ENCODE measurements at regions not wholly inside any gene's neighbourhood (a gene's known extent, or its start where the extent isn't known, plus 50 kb on each side); places are given as distances from the start of the nearest gene placed in this dataset.
"Not testable (repeated sequence)": the region's sequence is repeated elsewhere in the genome, so short reads cannot be mapped to it uniquely, and the experiment has no call there.

GRCh38 chr12:23221926-23222325 lies 597.0 kb downstream of the ETNK1 start:
- ChIA-PET POLR2A (no interaction called here), CTCF (no interaction called here)
- ATAC-seq (no peak), DNase-seq (no peak)
- Mint-ChIP-seq H3K36me3 (ENCODE audit: low read depth) (no peaks in the 10 kb centered on the region), H3K4me3 (no peak overlapping the region), H3K27me3 (ENCODE audit: low read depth) (no peaks in the 10 kb centered on the region), H3K9me3 (ENCODE audit: insufficient read depth) (no peaks in the 10 kb centered on the region), H3K4me1 (ENCODE audit: low read depth) (no peaks in the 10 kb centered on the region), H3K27ac (no peak overlapping the region)

- no peaks in the 10 kb centered on the region for H3K36me3 Mint-ChIP-seq (ENCODE audit: low read depth)
- no peak overlapping the region for H3K27ac Mint-ChIP-seq
- ChIA-PET CTCF (no interaction called here), POLR2A (no interaction called here)
- no peaks in the 10 kb centered on the region for H3K9me3 Mint-ChIP-seq (ENCODE audit: insufficient read depth)
- no peak for DNase-seq
- no peak for ATAC-seq
- no peaks in the 10 kb centered on the region for H3K4me1 Mint-ChIP-seq (ENCODE audit: low read depth)
- no peaks in the 10 kb centered on the region for H3K27me3 Mint-ChIP-seq (ENCODE audit: low read depth)
- H3K4me3 Mint-ChIP-seq: no peak overlapping the region
Observed at GRCh38 chr12:23222801-23223200, 597.8 kb downstream of the ETNK1 start.

GRCh38 chr12:23228101-23228500 lies 603.1 kb downstream of the ETNK1 start:
- ChIA-PET POLR2A (no interaction called here), CTCF (no interaction called here)
- Mint-ChIP-seq H3K27me3 (ENCODE audit: low read depth) (no peaks in the 10 kb centered on the region), H3K4me3 (no peak overlapping the region), H3K36me3 (ENCODE audit: low read depth) (no peaks in the 10 kb centered on the region), H3K9me3 (ENCODE audit: insufficient read depth) (no peaks in the 10 kb centered on the region), H3K27ac (no peak overlapping the region), H3K4me1 (ENCODE audit: low read depth) (no peaks in the 10 kb centered on the region)
- DNase-seq (no peak), ATAC-seq (no peak)

GRCh38 chr12:23230899-23231298 lies 605.9 kb downstream of the ETNK1 start:
- no peaks in the 10 kb centered on the region for H3K36me3 Mint-ChIP-seq (ENCODE audit: low read depth)
- POLR2A ChIA-PET: no interaction called here
- H3K4me1 Mint-ChIP-seq (ENCODE audit: low read depth): no peaks in the 10 kb centered on the region
- no peaks in the 10 kb centered on the region for H3K27me3 Mint-ChIP-seq (ENCODE audit: low read depth)
- ATAC-seq (no peak), DNase-seq (no peak)
- H3K27ac Mint-ChIP-seq: no peak overlapping the region
- H3K4me3 Mint-ChIP-seq: no peak overlapping the region
- CTCF ChIA-PET: no interaction called here
- H3K9me3 Mint-ChIP-seq (ENCODE audit: insufficient read depth): no peaks in the 10 kb centered on the region

GRCh38 chr12:23236066-23236780 lies 611.3 kb downstream of the ETNK1 start:
- CTCF ChIA-PET: no interaction called here
- DNase-seq (no peak), ATAC-seq (no peak)
- Mint-ChIP-seq H3K9me3 (ENCODE audit: insufficient read depth) (no peaks in the 10 kb centered on the region), H3K4me3 (no peak overlapping the region), H3K4me1 (ENCODE audit: low read depth) (no peaks in the 10 kb centered on the region), H3K27ac (no peak overlapping the region), H3K27me3 (ENCODE audit: low read depth) (no peaks in the 10 kb centered on the region), H3K36me3 (ENCODE audit: low read depth) (no peaks in the 10 kb centered on the region)
- POLR2A ChIA-PET: no interaction called here

GRCh38 chr12:23236811-23237210 lies 611.8 kb downstream of the ETNK1 start:
- POLR2A ChIA-PET: no interaction called here
- CTCF ChIA-PET: no interaction called here
- Mint-ChIP-seq H3K27ac (no peak overlapping the region), H3K4me1 (ENCODE audit: low read depth) (no peaks in the 10 kb centered on the region), H3K27me3 (ENCODE audit: low read depth) (no peaks in the 10 kb centered on the region), H3K9me3 (ENCODE audit: insufficient read depth) (no peaks in the 10 kb centered on the region), H3K4me3 (no peak overlapping the region), H3K36me3 (ENCODE audit: low read depth) (no peaks in the 10 kb centered on the region)
- ATAC-seq (no peak), DNase-seq (no peak)

- H3K36me3 Mint-ChIP-seq (ENCODE audit: low read depth): no peaks in the 10 kb centered on the region
- no peak overlapping the region for H3K27ac Mint-ChIP-seq
- H3K9me3 Mint-ChIP-seq (ENCODE audit: insufficient read depth): no peaks in the 10 kb centered on the region
- no peaks in the 10 kb centered on the region for H3K27me3 Mint-ChIP-seq (ENCODE audit: low read depth)
- ChIA-PET CTCF (no interaction called here), POLR2A (interaction anchor here (0.8 kb wide), 1 partner anchor 763 kb away, joined by 4 read pairs; no protein-coding TSS in a partner anchor)
- no peaks in the 10 kb centered on the region for H3K4me1 Mint-ChIP-seq (ENCODE audit: low read depth)
- ATAC-seq (no peak), DNase-seq (no peak)
- no peak overlapping the region for H3K4me3 Mint-ChIP-seq
Observed at GRCh38 chr12:23238190-23238589, 613.2 kb downstream of the ETNK1 start.

- no peaks in the 10 kb centered on the region for H3K36me3 Mint-ChIP-seq (ENCODE audit: low read depth)
- H3K27ac Mint-ChIP-seq: no peak overlapping the region
- ChIA-PET POLR2A (interaction anchor here (0.8 kb wide), 1 partner anchor 763 kb away, joined by 4 read pairs; no protein-coding TSS in a partner anchor), CTCF (no interaction called here)
- no peaks in the 10 kb centered on the region for H3K4me1 Mint-ChIP-seq (ENCODE audit: low read depth)
- DNase-seq: no peak
- H3K9me3 Mint-ChIP-seq (ENCODE audit: insufficient read depth): no peaks in the 10 kb centered on the region
- no peak for ATAC-seq
- no peak overlapping the region for H3K4me3 Mint-ChIP-seq
- H3K27me3 Mint-ChIP-seq (ENCODE audit: low read depth): no peaks in the 10 kb centered on the region
Observed at GRCh38 chr12:23238957-23239356, 614.0 kb downstream of the ETNK1 start.

- H3K4me1 Mint-ChIP-seq (ENCODE audit: low read depth): no peaks in the 10 kb centered on the region
- no peak overlapping the region for H3K27ac Mint-ChIP-seq
- ATAC-seq (no peak), DNase-seq (no peak)
- ChIA-PET POLR2A (no interaction called here), CTCF (no interaction called here)
- H3K36me3 Mint-ChIP-seq (ENCODE audit: low read depth): no peaks in the 10 kb centered on the region
- no peaks in the 10 kb centered on the region for H3K27me3 Mint-ChIP-seq (ENCODE audit: low read depth)
- peaks cover 3% of the 10 kb centered on the region for H3K9me3 Mint-ChIP-seq (ENCODE audit: insufficient read depth)
- no peak overlapping the region for H3K4me3 Mint-ChIP-seq
Observed at GRCh38 chr12:23245186-23245585, 620.2 kb downstream of the ETNK1 start.

GRCh38 chr12:23253191-23253590 lies 628.2 kb downstream of the ETNK1 start:
- H3K36me3 Mint-ChIP-seq (ENCODE audit: low read depth): no peaks in the 10 kb centered on the region
- ATAC-seq: no peak
- no peak for DNase-seq
- no peaks in the 10 kb centered on the region for H3K27me3 Mint-ChIP-seq (ENCODE audit: low read depth)
- H3K9me3 Mint-ChIP-seq (ENCODE audit: insufficient read depth): no peaks in the 10 kb centered on the region
- CTCF ChIA-PET: no interaction called here
- H3K27ac Mint-ChIP-seq: no peak overlapping the region
- no peaks in the 10 kb centered on the region for H3K4me1 Mint-ChIP-seq (ENCODE audit: low read depth)
- POLR2A ChIA-PET: no interaction called here
- H3K4me3 Mint-ChIP-seq: no peak overlapping the region

- H3K27ac Mint-ChIP-seq; H3K9me3 Mint-ChIP-seq (ENCODE audit: insufficient read depth); ATAC-seq; CTCF ChIA-PET; H3K36me3 Mint-ChIP-seq (ENCODE audit: low read depth); DNase-seq; H3K4me1 Mint-ChIP-seq (ENCODE audit: low read depth); POLR2A ChIA-PET; H3K4me3 Mint-ChIP-seq; H3K27me3 Mint-ChIP-seq (ENCODE audit: low read depth): not testable (repeated sequence)
Observed at GRCh38 chr12:23253910-23254309, 628.9 kb downstream of the ETNK1 start.

GRCh38 chr12:23259558-23259957 lies 634.6 kb downstream of the ETNK1 start:
- Mint-ChIP-seq H3K27ac (no peak overlapping the region), H3K36me3 (ENCODE audit: low read depth) (no peaks in the 10 kb centered on the region)
- POLR2A ChIA-PET: no interaction called here

GRCh38 chr12:23262670-23263069 lies 637.7 kb downstream of the ETNK1 start:
- H3K9me3 Mint-ChIP-seq (ENCODE audit: insufficient read depth): no peaks in the 10 kb centered on the region
- ATAC-seq (no peak), DNase-seq (no peak)
- CTCF ChIA-PET: no interaction called here
- H3K4me3 Mint-ChIP-seq: no peak overlapping the region
- H3K27me3 Mint-ChIP-seq (ENCODE audit: low read depth): no peaks in the 10 kb centered on the region
- H3K27ac Mint-ChIP-seq: no peak overlapping the region
- H3K4me1 Mint-ChIP-seq (ENCODE audit: low read depth): no peaks in the 10 kb centered on the region
- POLR2A ChIA-PET: no interaction called here
- H3K36me3 Mint-ChIP-seq (ENCODE audit: low read depth): no peaks in the 10 kb centered on the region

More at GRCh38 chr12:23259558-23259957, 634.6 kb downstream of the ETNK1 start:
- Mint-ChIP-seq H3K27me3 (ENCODE audit: low read depth) (no peaks in the 10 kb centered on the region), H3K9me3 (ENCODE audit: insufficient read depth) (no peaks in the 10 kb centered on the region), H3K4me3 (no peak overlapping the region), H3K4me1 (ENCODE audit: low read depth) (no peaks in the 10 kb centered on the region)
- CTCF ChIA-PET: no interaction called here
- ATAC-seq: no peak
- no peak for DNase-seq
